Muscle of leg (tissue), 3 donors: ENCODE measurements at regions not wholly inside any gene's neighbourhood (a gene's known extent, or its start where the extent isn't known, plus 50 kb on each side); places are given as distances from the start of the nearest gene placed in this dataset.
"Not testable (repeated sequence)": the region's sequence is repeated elsewhere in the genome, so short reads cannot be mapped to it uniquely, and the experiment has no call there.

Experiments
- DNase-seq: peaks from one replicate; pipeline ENCODE4 v3.0.0; 2013
- H3K27ac ChIP-seq: one replicate; pipeline ENCODE4 v1.5.1; 2013; ENCODE audit warnings: mild to moderate bottlenecking, low read length, control low read depth
- H3K27me3 ChIP-seq: one replicate; pipeline ENCODE4 v1.6.1; 2013; ENCODE audit warnings: low read length; ENCODE audit not compliant: control insufficient read depth, insufficient read depth
- H3K36me3 ChIP-seq: one replicate; pipeline ENCODE4 v1.6.1; 2013; ENCODE audit warnings: low read length; ENCODE audit not compliant: control insufficient read depth, insufficient read depth
- H3K4me1 ChIP-seq: one replicate; pipeline ENCODE4 v1.6.1; 2013; ENCODE audit warnings: low read length; ENCODE audit not compliant: control insufficient read depth, insufficient read depth
- H3K4me3 ChIP-seq: one replicate; pipeline ENCODE4 v1.5.1; 2013; ENCODE audit warnings: low read length, control low read depth
- H3K9me3 ChIP-seq: replicated peaks from 2 replicates; pipeline ENCODE4 v1.6.1; 2013; ENCODE audit warnings: low read depth, low read length; ENCODE audit not compliant: control insufficient read depth
- WGBS: methylation state at CpG from one replicate; pipeline ENCODE4 v1.1.5; 2013; ENCODE audit warnings: missing lambda C conversion rate; ENCODE audit not compliant: insufficient coverage; 5-methylcytosine and 5-hydroxymethylcytosine counted together

- Histone ChIP-seq H3K4me3 (no peak overlapping the region), H3K9me3 (no peaks in the 10 kb centered on the region), H3K27ac (no peak overlapping the region), H3K27me3 (no peaks in the 10 kb centered on the region), H3K4me1 (no peaks in the 10 kb centered on the region), H3K36me3 (no peaks in the 10 kb centered on the region)
- WGBS = no CpG with 5 or more reads among the region's 4 CpGs
- no peak for DNase-seq
These were observed 416.1 kb downstream of the BTG1 start for GRCh38 chr12:91729543-91729942.

GRCh38 chr12:91723191-91723590, 422.5 kb downstream of the BTG1 start:
- H3K27ac ChIP-seq = no peak overlapping the region
- no peaks in the 10 kb centered on the region for H3K36me3 ChIP-seq
- no peak overlapping the region for H3K4me3 ChIP-seq
- no peaks in the 10 kb centered on the region for H3K4me1 ChIP-seq
- no peaks in the 10 kb centered on the region for H3K9me3 ChIP-seq
- no peaks in the 10 kb centered on the region for H3K27me3 ChIP-seq
- no peak for DNase-seq

DNA sequence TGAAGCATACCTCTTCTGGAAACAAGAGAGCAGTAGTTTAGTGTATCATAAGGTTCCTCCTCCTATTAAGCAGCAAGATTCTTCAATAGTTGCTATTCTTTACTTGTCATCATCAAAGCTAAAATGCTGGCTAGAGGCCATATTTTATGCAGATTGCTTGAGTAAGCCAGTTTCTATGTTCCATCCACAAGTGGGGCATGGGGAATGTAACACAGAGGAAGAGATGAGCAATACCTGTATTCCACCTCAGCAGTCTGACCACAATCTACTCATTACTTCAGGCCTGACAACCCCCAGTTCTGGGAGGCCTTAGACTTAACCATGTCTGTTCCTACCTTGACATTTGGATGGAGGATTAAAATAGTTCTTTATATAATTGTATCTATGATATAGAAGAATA, 423.6 kb downstream of the BTG1 start:
- DNase-seq = no peak
- Histone ChIP-seq H3K27ac (no peak overlapping the region), H3K27me3 (no peaks in the 10 kb centered on the region), H3K9me3 (no peaks in the 10 kb centered on the region), H3K4me3 (no peak overlapping the region), H3K36me3 (no peaks in the 10 kb centered on the region), H3K4me1 (no peaks in the 10 kb centered on the region)

GRCh38 chr12:91721023-91721422, 424.6 kb downstream of the BTG1 start:
- Histone ChIP-seq H3K27me3 (no peaks in the 10 kb centered on the region), H3K4me3 (no peak overlapping the region), H3K9me3 (no peaks in the 10 kb centered on the region), H3K27ac (no peak overlapping the region), H3K4me1 (no peaks in the 10 kb centered on the region), H3K36me3 (no peaks in the 10 kb centered on the region)
- no peak for DNase-seq
- WGBS = no CpG with 5 or more reads among the region's 3 CpGs

DNA sequence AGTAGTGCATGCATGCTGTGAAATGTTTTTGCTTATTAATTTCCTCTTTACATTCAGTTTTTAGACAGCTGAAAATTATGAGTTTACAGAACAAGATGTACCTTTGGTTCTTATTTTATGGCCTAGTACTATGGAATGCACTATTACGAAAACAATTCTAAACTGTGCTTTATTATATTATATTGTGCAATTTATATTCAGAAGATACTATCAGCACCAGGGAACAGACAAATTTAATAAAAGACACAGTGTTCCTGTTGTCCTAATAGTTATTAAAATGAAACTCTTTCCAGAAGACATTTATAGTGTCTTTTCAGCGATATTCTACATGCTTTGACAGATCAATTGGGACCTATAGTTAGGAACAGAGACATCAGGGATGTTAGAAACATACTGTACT, 427.3 kb downstream of the BTG1 start:
- Histone ChIP-seq H3K27me3 (no peaks in the 10 kb centered on the region), H3K36me3 (no peaks in the 10 kb centered on the region), H3K4me1 (no peaks in the 10 kb centered on the region), H3K4me3 (no peak overlapping the region), H3K27ac (no peak overlapping the region), H3K9me3 (no peaks in the 10 kb centered on the region)
- DNase-seq = no peak
- WGBS = no CpG with 5 or more reads among the region's 2 CpGs

DNA sequence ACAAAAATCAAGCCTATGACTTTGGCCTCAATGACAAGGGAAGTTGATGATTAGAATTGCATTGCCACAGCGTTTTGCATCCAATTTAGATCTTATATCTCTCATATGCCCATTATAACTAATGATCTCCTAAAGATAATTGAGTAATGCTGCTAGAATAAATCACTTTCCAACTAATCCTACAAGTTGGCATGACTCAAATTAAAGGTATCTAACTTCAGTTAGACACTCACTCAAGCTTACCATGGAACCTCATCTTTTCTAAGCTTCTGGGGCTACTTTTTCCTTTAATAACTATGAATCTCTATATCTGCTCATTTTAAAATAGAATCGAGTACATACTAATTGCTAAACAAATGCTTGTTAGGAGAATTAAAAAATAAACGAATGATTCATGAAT, 427.8 kb downstream of the BTG1 start:
- Histone ChIP-seq H3K9me3 (no peaks in the 10 kb centered on the region), H3K27ac (no peak overlapping the region), H3K4me1 (no peaks in the 10 kb centered on the region), H3K36me3 (no peaks in the 10 kb centered on the region), H3K27me3 (no peaks in the 10 kb centered on the region), H3K4me3 (no peak overlapping the region)
- DNase-seq = no peak
- WGBS = no CpG with 5 or more reads among the region's 3 CpGs

DNA sequence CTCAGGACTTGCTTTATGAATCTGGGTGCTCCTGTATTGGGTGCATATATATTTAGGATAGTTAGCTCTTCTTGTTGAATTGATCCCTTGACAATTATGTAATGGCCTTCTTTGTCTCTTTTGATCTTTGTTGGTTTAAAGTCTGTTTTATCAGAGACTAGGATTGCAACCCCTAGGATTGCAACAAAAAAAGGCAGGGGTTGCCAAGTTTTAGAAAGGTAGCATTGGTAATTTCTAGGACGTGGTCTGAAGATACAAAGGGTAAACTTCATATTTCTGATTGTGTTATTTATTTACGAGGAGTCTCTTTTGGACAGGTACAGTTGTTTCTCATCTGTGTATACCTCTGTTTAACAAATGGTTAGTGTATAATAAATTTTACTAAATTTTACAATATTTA, 433.7 kb downstream of the BTG1 start:
- not testable (repeated sequence) for H3K27ac ChIP-seq, H3K9me3 ChIP-seq, H3K4me3 ChIP-seq, H3K36me3 ChIP-seq, H3K4me1 ChIP-seq, H3K27me3 ChIP-seq, DNase-seq
- no CpG with 5 or more reads among the region's 2 CpGs for WGBS

- DNase-seq = peak; percentile 12
- no peaks in the 10 kb centered on the region for H3K27me3 ChIP-seq
- H3K4me1 ChIP-seq = no peaks in the 10 kb centered on the region
- no CpG with 5 or more reads among the region's 1 CpG for WGBS
- H3K36me3 ChIP-seq = no peaks in the 10 kb centered on the region
- H3K4me3 ChIP-seq = no peak overlapping the region
- H3K27ac ChIP-seq = no peak overlapping the region
- H3K9me3 ChIP-seq = no peaks in the 10 kb centered on the region
These were observed 439.2 kb downstream of the BTG1 start for GRCh38 chr12:91706466-91706865.

DNA sequence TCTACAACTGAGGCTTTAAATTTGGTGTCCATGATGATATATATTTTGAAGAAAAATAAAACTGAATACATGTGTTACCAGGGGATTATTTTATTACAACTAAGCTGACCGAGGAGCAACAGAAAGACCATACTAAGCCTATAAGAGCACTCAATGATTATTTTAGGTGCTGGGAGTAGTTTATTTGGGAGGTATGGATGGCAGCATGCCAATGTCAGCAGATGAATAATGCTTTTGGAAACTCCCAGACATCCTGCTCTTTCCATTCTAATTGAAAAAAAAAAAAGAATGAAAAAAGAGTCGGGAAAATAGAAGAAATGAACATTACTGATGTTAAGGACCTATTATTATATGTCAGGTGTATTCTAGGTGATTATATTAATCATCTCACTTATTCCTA, 441.2 kb downstream of the BTG1 start:
- Histone ChIP-seq H3K27ac (no peak overlapping the region), H3K27me3 (no peaks in the 10 kb centered on the region), H3K4me1 (no peaks in the 10 kb centered on the region), H3K4me3 (no peak overlapping the region), H3K36me3 (no peaks in the 10 kb centered on the region), H3K9me3 (no peaks in the 10 kb centered on the region)
- WGBS = no CpG with 5 or more reads among the region's 2 CpGs
- DNase-seq = peak; percentile 21

- H3K9me3 ChIP-seq = no peaks in the 10 kb centered on the region
- H3K36me3 ChIP-seq = no peaks in the 10 kb centered on the region
- no CpG with 5 or more reads among the region's 2 CpGs for whole genome bisulfite sequencing
These were observed 442.0 kb downstream of the BTG1 start for GRCh38 chr12:91703491-91704283.

DNA sequence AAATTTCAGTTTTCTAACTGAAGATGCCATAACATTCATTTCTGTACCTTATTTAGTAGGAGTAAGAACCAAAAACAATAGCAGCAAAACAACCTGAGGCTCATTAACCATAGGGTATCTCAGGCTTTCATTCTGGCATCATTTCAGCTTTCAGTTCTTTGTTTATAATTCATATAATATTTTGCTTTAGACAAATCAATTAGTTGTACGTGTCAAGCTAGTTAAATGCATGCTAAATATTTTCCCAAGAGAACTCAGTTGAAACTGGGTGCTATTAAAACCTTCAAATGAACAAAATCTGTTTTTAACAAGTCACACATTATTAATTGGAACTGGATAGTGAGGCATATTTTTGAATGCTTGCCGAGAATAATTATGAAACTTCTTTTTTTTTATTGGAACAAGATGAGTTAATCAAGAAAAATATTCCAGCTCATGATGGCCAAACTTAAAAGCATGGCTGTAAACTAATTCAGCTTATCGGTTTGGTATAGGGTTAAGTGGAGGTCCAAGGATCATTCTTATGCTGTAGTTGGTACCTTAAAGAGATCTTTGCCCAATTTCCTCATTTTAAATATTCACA, 442.7 kb downstream of the BTG1 start:
- no peaks in the 10 kb centered on the region for H3K27me3 ChIP-seq
- H3K27ac ChIP-seq = no peak overlapping the region
- H3K9me3 ChIP-seq = no peaks in the 10 kb centered on the region
- WGBS = no CpG with 5 or more reads among the region's 3 CpGs
- H3K4me3 ChIP-seq = no peak overlapping the region
- no peak for DNase-seq
- H3K4me1 ChIP-seq = no peaks in the 10 kb centered on the region
- H3K36me3 ChIP-seq = no peaks in the 10 kb centered on the region

More at GRCh38 chr12:91703491-91704283, 442.0 kb downstream of the BTG1 start:
- Histone ChIP-seq H3K4me1 (no peaks in the 10 kb centered on the region), H3K27me3 (no peaks in the 10 kb centered on the region), H3K4me3 (no peak overlapping the region), H3K27ac (no peak overlapping the region)
- DNase-seq = no peak
